ENCODE measurements at regions not wholly inside any gene's neighbourhood (a gene's known extent, or its start where the extent isn't known, plus 50 kb on each side); places are given as distances from the start of the nearest gene placed in this dataset.

GRCh38 chr13:53201454-53202225 lies 173.0 kb downstream of the OLFM4 start:
- no peak for DNase-seq (ENCODE audit: low read depth)

- DNase-seq (ENCODE audit: low read depth), result no peak
Measured at GRCh38 chr13:53204598-53204997, 176.0 kb downstream of the OLFM4 start.

DNA sequence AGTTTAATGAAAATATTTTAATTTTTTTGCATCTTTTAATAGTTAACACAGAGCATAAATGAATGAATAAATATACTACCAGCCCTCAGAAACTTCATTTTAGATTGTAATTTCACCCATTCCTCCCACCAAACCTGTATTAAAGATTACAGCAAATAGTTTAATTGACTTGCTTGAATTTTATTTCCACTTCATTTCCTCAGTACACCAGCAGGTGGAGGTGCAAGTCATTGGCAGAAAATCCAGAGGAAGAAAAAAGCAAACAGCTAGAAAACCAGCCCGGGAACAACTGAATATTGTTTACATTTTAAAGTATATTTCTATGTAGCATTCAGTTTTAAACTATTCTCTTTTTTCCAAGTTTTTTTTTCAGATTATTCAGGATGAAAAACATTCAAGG lies 177.8 kb downstream of the OLFM4 start:
- no peak for DNase-seq (ENCODE audit: low read depth)

GRCh38 chr13:53207556-53207955 lies 178.9 kb downstream of the OLFM4 start:
- no peak for DNase-seq (ENCODE audit: low read depth)

GRCh38 chr13:53214433-53214832 lies 185.8 kb downstream of the OLFM4 start:
- DNase-seq (ENCODE audit: low read depth), result no peak

DNA sequence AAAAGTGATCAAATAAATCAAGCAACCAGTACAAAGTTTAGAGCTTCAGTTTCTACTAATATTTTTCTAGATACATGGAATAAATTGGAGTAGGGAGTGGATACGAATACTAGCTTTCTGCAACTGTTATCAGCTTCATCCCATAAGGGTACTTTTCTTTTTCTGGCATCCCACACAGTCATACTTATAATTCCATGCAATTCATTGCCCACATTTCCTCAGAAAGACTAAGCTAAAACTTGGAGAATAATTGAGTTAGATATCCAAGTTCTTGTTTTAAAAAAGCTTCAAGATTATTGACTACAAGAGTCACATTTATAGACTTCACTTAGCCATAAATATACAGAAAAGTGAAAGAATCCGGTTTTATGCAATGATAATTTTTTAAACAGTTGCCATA lies 186.9 kb downstream of the OLFM4 start:
- DNase-seq (ENCODE audit: low read depth), result no peak

DNA sequence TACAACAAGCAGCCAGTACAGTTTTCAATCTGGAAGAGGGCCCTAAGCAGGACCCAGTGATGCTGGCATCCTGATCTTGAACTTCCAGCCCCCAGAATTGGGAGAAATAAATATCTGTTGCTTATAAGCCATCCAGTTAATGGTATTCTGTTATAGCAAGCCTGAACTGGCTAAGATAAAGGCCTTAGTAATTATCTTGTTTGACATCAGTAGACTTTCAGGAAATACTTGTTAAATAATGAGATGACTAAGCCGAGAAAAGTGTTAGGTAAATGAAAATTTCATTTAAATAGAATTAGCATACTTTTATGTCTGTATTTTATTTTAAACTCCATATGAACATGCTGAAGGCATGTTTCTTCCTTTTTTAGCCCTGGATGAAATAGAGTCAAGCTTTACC lies 188.2 kb downstream of the OLFM4 start:
- no peak for DNase-seq (ENCODE audit: low read depth)

DNA sequence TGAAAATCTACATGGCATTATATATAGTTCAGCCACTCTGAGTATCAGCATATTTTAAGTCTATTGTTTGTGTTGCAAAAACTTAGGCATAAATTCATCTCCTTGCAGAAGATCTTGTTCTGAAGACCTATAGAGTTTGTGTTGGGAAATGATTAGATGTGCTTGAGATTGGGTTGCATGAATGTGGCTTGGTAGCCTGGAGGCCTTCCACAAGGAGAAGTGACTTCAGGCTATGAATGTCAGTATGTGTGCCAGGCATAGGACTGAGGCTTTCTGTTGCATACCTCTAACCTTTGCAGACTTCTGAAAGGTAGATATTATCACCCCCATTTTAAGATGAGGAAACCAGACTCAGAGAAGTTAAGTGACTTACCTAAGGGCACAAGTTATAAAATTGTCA lies 188.6 kb downstream of the OLFM4 start:
- DNase-seq (ENCODE audit: low read depth), result no peak

DNA sequence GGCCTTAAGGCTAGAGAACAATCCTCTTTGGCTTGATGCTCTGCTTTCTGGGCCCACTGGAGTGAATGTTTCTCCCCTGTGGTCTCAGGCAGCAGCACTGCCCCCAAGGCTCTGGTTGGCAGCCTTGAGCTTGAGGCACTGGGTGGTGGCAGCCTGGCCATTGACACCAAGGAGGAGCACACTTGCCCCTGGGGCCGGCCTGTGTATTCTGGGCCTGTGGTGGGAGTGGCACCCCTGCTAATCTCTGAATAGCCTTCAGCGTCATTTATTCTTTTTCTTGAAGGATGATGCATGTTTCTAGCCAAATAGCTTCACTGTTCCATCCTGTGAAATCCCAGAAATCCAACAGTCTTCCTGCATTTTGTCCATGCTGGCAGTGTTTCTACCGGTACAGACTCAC lies 191.4 kb downstream of the OLFM4 start:
- no peak for DNase-seq (ENCODE audit: low read depth)

DNA sequence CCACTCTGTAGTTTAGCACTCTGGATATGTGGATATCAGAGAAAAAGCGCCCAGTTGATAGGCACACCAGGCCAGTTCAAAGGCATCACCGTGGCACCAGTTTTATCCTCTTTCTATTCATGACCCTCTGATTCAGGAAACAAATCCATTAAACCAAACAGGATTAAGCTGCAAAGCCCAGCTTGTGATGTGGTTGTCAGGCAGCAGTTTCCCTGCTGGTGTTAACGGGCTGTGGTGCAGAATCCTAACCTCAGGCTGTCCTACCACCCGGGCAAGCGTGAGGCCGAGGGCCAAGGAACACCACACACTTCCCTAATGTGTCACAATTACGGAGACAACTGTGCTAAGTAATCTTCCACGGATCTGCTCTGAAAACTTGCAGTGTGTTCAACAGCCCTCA lies 209.1 kb downstream of the OLFM4 start:
- DNase-seq (ENCODE audit: low read depth), result no peak

- DNase-seq (ENCODE audit: low read depth), result no peak
Measured at GRCh38 chr13:53238261-53238660, 209.6 kb downstream of the OLFM4 start.

- DNase-seq (ENCODE audit: low read depth), result no peak
Measured at GRCh38 chr13:53240401-53241025, 211.9 kb downstream of the OLFM4 start.

DNA sequence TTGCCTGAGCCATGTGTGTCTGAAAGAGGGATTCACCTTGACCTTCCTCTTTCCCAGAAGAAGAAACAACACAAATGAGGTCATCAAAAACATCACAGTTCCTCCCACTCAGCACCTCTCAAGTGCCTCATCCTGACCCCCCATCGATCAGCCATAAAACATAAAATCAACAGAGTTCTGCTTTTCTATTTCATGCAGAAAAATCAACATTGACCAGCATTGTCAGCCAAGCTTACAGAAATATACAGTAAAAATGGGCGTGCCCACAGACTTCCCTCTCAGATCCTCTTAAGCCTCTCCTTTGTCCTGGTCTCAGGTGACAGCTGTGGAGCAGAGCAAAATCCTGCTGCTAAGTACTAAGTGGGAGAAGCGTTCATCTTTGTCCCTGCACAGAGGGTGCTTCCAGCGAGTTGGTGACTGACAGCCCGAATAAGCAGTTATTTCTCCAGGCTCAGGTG lies 213.3 kb downstream of the OLFM4 start:
- DNase-seq (ENCODE audit: low read depth), result no peak

- no peak for DNase-seq (ENCODE audit: low read depth)
Measured at GRCh38 chr13:53249236-53249635, 220.6 kb downstream of the OLFM4 start.

DNA sequence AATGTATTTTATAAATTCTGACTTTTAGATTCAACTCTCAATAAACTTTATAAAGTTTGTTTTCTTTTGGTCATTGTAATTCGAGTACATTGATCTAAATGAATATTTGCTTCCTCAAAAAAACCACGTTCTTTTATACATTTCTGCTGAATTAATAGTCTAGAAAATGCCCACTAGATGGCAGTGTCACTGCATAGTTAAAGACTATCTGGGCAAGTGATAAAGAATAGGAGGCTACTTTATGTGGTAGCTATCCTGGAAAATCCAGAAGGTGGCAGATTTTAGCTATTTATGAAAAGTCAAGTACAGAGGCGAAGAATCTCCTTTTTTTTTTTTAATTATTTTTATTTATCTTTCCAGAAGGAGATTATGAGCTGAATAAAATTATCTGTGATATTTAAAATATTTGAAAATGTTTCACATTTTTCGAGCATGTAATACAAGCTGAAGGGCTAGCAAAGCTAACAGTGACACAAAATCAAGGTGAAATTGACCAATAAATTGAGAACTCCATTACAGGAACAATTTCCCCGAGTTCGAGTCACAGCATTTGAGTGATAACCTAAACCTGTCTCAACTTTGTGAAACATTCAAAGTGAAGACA lies 221.8 kb downstream of the OLFM4 start:
- peak; percentile 48 for DNase-seq (ENCODE audit: low read depth)

GRCh38 chr13:53250977-53251376 lies 222.4 kb downstream of the OLFM4 start:
- DNase-seq (ENCODE audit: low read depth), result no peak

- no peak for DNase-seq (ENCODE audit: low read depth)
Measured at GRCh38 chr13:53254500-53254899, 225.9 kb downstream of the OLFM4 start.

DNA sequence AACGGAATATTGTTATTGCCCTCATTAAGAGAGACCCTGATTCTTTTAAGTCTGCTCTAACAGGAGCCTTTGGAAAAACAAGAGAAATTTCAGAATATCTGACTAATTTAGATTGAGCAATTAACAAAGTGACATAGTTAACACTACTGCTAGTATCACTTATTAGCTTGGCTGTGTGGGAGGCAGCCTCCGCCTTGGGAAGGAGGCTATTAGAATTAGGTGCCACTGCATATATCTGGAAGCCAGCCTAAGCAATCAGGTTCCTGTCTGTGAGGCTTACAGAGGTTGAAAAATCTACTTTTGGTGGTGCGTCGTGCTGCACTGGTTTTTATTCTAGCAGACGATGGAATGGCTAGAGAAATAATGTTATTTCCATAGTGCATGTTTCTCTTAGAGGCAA lies 227.2 kb downstream of the OLFM4 start:
- no peak for DNase-seq (ENCODE audit: low read depth)

- DNase-seq (ENCODE audit: low read depth), result no peak
Measured at GRCh38 chr13:53260594-53260993, 232.0 kb downstream of the OLFM4 start.

DNA sequence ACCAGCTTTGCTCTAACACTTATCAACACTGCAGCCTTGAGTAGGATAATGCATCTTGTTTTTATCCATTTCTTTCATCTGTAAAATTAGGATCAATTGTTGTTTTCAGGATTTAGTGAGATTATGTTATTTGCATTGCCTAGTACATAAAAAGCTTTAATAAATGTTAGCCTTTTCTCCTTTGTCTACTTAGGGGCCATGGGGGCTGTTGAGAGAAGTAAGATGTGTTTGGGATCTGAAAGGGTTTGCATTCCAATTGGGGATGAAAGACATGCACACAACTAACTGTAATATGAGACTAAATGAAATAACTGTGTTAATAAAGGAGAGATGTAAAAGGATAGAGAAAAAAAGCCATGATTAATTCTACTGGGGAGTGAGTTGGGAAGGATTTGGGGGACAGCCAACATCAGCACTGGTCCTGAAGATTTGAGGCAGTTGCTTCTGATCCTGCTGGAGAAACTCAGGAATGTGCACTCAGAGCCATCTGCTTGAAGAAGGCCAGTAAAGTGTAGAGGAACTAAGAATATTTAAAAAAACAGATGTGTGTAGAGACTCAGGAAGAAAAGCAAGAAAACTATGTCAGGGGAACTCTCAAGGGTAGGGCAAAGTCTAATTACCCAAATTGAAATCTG lies 236.3 kb downstream of the OLFM4 start:
- DNase-seq (ENCODE audit: low read depth), result no peak

DNA sequence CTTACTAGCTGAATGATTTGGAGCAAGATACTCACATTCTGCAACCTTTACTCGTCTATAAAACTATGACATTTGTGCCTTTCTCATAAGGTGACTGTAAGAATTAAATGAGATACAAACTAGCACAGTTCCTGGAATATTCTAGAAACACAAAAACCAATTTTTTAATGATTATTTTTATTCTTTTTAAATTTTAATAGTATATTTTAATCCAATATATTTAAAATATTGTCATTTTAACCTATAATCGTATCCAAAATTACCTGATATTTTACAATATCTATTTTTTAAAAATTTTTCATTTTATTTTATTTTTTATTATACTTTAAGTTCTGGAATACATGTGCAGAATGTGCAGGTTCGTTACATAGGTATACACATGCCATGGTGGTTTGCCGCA lies 238.1 kb downstream of the OLFM4 start:
- DNase-seq (ENCODE audit: low read depth), result no peak

DNA sequence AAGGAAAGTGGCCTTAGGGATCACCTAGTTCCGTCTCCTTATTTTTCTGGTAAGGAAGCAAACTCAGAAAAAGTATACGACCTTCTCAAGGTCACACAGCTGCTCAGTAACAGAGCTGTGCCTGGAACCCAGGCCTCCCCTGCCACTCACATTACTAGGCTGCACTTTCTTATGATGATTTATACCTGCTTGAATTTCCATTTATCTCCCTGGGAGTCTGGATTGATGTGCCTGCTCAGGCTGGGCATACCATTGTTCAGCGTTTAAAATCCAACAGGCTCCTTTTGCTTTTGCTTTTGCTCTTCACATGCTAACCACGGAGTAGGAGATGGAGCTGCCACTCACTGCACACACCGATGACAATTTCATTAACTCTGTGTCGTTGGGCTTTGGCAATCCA lies 241.0 kb downstream of the OLFM4 start:
- DNase-seq (ENCODE audit: low read depth), result no peak

- DNase-seq (ENCODE audit: low read depth), result no peak
Measured at GRCh38 chr13:53272873-53273272, 244.3 kb downstream of the OLFM4 start.
